Liver (tissue), 8 donors: ENCODE measurements at regions not wholly inside any gene's neighbourhood (a gene's known extent, or its start where the extent isn't known, plus 50 kb on each side); places are given as distances from the start of the nearest gene placed in this dataset.

Source experiments
- DNase-seq: peaks from one replicate; pipeline ENCODE4 v3.0.0-alpha.2; 2017; ENCODE audit warnings: low spot score
- H3K27ac ChIP-seq, 2 donors: one replicate each; pipeline ENCODE4 v1.7.0; 2013; ENCODE audit warnings: inconsistent platforms in 2 of 2, low read length in 2 of 2, control low read depth in 1 of 2, low read depth in 1 of 2, mild to moderate bottlenecking in 1 of 2
- H3K27me3 ChIP-seq, 4 donors: one replicate each; pipeline versions ENCODE4 v1.6.1 to v1.7.0; 2013; ENCODE audit warnings: low read length in 3 of 4, inconsistent platforms in 1 of 4, mild to moderate bottlenecking in 1 of 4, moderate library complexity in 1 of 4; ENCODE audit not compliant: control insufficient read depth in 4 of 4, insufficient read depth in 4 of 4
- H3K36me3 ChIP-seq, 4 donors: one replicate each; pipeline versions ENCODE4 v1.6.1 to v1.7.0; 2013; ENCODE audit warnings: low read length in 3 of 4, mild to moderate bottlenecking in 3 of 4, low read depth in 1 of 4, moderate library complexity in 1 of 4; ENCODE audit not compliant: control insufficient read depth in 4 of 4, insufficient read depth in 3 of 4
- H3K4me1 ChIP-seq, 4 donors: one replicate each; pipeline versions ENCODE4 v1.6.1 to v1.7.0; 2013; ENCODE audit warnings: low read length in 3 of 4, mild to moderate bottlenecking in 3 of 4, moderate library complexity in 1 of 4; ENCODE audit not compliant: control insufficient read depth in 4 of 4, insufficient read depth in 4 of 4
- H3K4me3 ChIP-seq, 3 donors: one replicate each; pipeline versions ENCODE4 v1.6.1 to v1.7.0; 2013; ENCODE audit warnings: low read length in 3 of 3, control low read depth in 1 of 3, low read depth in 1 of 3, mild to moderate bottlenecking in 1 of 3
- H3K9ac ChIP-seq, 2 donors: one replicate each; pipeline ENCODE4 v1.7.0; 2013; ENCODE audit warnings: low read length in 2 of 2, mild to moderate bottlenecking in 2 of 2, moderate library complexity in 2 of 2, control low read depth in 1 of 2, low read depth in 1 of 2
- H3K9me3 ChIP-seq, 4 donors: one replicate each; pipeline versions ENCODE4 v1.6.1 to v1.7.0; 2013; ENCODE audit warnings: low read length in 3 of 4; ENCODE audit not compliant: control insufficient read depth in 4 of 4
- EGR1 ChIP-seq, 2 donors: IDR thresholded peaks; 2 replicates each; pipeline ENCODE4 v1.6.1; 2016 to 2018; ENCODE audit warnings: antibody characterized with exemption in 2 of 2, low read depth in 2 of 2
- FOXA1 ChIP-seq: IDR thresholded peaks from 2 replicates; pipeline ENCODE4 v1.6.1; 2016; ENCODE audit warnings: antibody characterized with exemption
- FOXA2 ChIP-seq: IDR thresholded peaks from 2 replicates; pipeline ENCODE4 v1.6.1; 2016; ENCODE audit warnings: antibody characterized with exemption
- GABPA ChIP-seq, 2 donors: IDR thresholded peaks in 1 of 2; conservative IDR thresholded peaks in 1 of 2; 2 replicates each; pipeline ENCODE4 v1.6.1; 2016; ENCODE audit warnings: antibody characterized with exemption in 2 of 2, mild to moderate bottlenecking in 1 of 2, moderate library complexity in 1 of 2
- HNF4A ChIP-seq, 2 donors: conservative IDR thresholded peaks; 2 replicates each; pipeline ENCODE4 v1.6.1; 2016; ENCODE audit warnings: antibody characterized with exemption in 2 of 2, mild to moderate bottlenecking in 2 of 2
- HNF4G ChIP-seq: IDR thresholded peaks from 2 replicates; pipeline ENCODE4 v1.6.1; 2016; ENCODE audit warnings: antibody characterized with exemption
- JUND ChIP-seq, 2 donors: IDR thresholded peaks; 2 replicates each; pipeline ENCODE4 v1.6.1; 2016; ENCODE audit warnings: antibody characterized with exemption in 2 of 2
- NR2F2 ChIP-seq: IDR thresholded peaks from 2 replicates; pipeline ENCODE4 v1.6.1; 2016; ENCODE audit warnings: antibody characterized with exemption
- RAD21 ChIP-seq, 2 donors: IDR thresholded peaks; 2 replicates each; pipeline ENCODE4 v1.6.1; 2016; ENCODE audit warnings: antibody characterized with exemption in 2 of 2, mild to moderate bottlenecking in 2 of 2
- RXRA ChIP-seq, 2 donors: IDR thresholded peaks; 2 replicates each; pipeline ENCODE4 v1.6.1; 2017 to 2018; ENCODE audit warnings: antibody characterized with exemption in 2 of 2, mild to moderate bottlenecking in 1 of 2
- SP1 ChIP-seq: IDR thresholded peaks from 2 replicates; pipeline ENCODE4 v1.6.1; 2018; ENCODE audit warnings: antibody characterized with exemption, mild to moderate bottlenecking
- TAF1 ChIP-seq: conservative IDR thresholded peaks from 2 replicates; pipeline ENCODE4 v1.6.1; 2016; ENCODE audit warnings: antibody characterized with exemption, mild to moderate bottlenecking
- YY1 ChIP-seq: IDR thresholded peaks from 2 replicates; pipeline ENCODE4 v1.6.1; 2016; ENCODE audit warnings: antibody characterized with exemption, mild to moderate bottlenecking
- WGBS: extraction: QIAGEN DNeasy Blood & Tissue Kit; methylation state at CpG from one replicate; pipeline ENCODE4 v1.1.7; 2013; 5-methylcytosine and 5-hydroxymethylcytosine counted together
- TF ChIP-seq, protein P1 (sequence below): IDR thresholded peaks from 2 replicates; pipeline ENCODE4 v1.6.1; 2016; ENCODE audit warnings: antibody characterized with exemption
- TF ChIP-seq, protein P2 (sequence below): fragments of 150-350 bp; IDR thresholded peaks from 2 replicates; pipeline ENCODE4 v1.5.1; 2017; ENCODE audit warnings: improper control_type of control experiment, low read depth, low read length; ENCODE audit not compliant: missing input control
- TF ChIP-seq, protein P3 (sequence below): IDR thresholded peaks from 2 replicates; pipeline ENCODE4 v1.6.1; 2016; ENCODE audit warnings: antibody characterized with exemption, mild to moderate bottlenecking
- TF ChIP-seq, protein P4 (sequence below): IDR thresholded peaks from 2 replicates; pipeline ENCODE4 v1.6.1; 2016; ENCODE audit warnings: antibody characterized with exemption
- TF ChIP-seq, protein P5 (sequence below): IDR thresholded peaks from 2 replicates; pipeline ENCODE4 v1.6.1; 2016; ENCODE audit warnings: antibody characterized with exemption
- donor health status: healthy.
- donor health status: healthy.
- donor health status: healthy.
- donor health status: healthy.
- donor health status: healthy.

DNA sequence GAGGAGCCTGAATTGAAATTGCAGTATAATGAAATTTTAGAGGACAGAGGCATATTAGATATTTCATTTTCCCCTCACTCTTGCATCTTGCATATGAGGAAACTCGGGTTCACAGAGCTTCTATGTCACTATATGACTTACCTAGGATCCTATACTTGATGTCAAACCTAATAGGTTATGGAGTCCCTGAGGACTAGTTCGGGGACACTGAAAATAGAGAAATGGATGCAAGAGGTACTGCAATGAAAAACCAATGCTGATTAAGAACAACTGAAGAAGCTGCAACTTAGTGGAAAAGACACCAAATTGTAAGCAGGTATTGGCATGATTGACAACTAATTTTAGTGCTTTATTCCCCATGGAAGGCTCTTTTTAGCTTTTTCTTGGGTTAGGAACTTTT is 210.1 kb downstream of the IKZF2 start:
- Histone ChIP-seq H3K27ac (no peak overlapping the region), H3K36me3 (no peaks in the 10 kb centered on the region), H3K4me3 (no peak overlapping the region), H3K9me3 (no peaks in the 10 kb centered on the region), H3K27me3 (no peaks in the 10 kb centered on the region), H3K4me1 (peaks cover 0 to 1% (median 0%) of the 10 kb centered on the region in 4 donors), H3K9ac (no peak overlapping the region)
- TF ChIP-seq HNF4G (no peak), JUND (IDR thresholded peaks at IDR 0.05) (no peak), FOXA2 (no peak), TAF1 (no peak), EGR1 (IDR thresholded peaks at IDR 0.05; ENCODE audit: low read depth in 2 of 2) (no peak), HNF4A (conservative IDR thresholded peaks at IDR 0.05) (no peak), RXRA (IDR thresholded peaks at IDR 0.05) (no peak)
- DNase-seq: no peak
- WGBS: 63% methylated on average over 2 of the region's 2 CpGs

DNA sequence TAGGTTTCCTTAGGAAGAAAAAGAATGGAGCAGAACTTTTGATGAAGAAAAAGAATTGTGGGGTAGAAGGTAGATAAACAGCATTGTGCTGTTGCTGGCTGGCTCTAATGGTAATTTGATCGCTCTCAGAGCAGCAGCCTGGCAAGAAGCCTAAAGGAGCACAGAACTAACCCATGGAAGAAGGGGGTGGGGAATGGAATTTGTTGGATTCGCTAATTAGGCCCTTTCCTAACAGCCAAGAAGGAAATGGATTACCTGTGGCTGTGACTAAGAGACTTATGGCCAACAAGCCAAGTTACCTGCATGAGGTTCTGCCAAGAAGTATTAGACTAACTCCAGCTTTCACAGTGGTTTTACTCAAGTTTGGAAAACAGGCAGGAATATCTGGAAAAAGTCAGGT is 210.6 kb downstream of the IKZF2 start:
- no peak overlapping the region for H3K4me3 ChIP-seq
- H3K27me3 ChIP-seq: no peaks in the 10 kb centered on the region
- no peak for DNase-seq
- no peaks in the 10 kb centered on the region for H3K9me3 ChIP-seq
- H3K27ac ChIP-seq: no peak overlapping the region
- no peak overlapping the region for H3K9ac ChIP-seq
- WGBS: 26% methylated on average over 2 of the region's 2 CpGs
- TF ChIP-seq, protein P1, sequence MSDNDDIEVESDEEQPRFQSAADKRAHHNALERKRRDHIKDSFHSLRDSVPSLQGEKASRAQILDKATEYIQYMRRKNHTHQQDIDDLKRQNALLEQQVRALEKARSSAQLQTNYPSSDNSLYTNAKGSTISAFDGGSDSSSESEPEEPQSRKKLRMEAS: no peak
- TF ChIP-seq FOXA1 (no peak), JUND (IDR thresholded peaks at IDR 0.05) (no peak), EGR1 (IDR thresholded peaks at IDR 0.05; ENCODE audit: low read depth in 2 of 2) (no peak), TAF1 (no peak), HNF4G (no peak), SP1 (no peak), HNF4A (conservative IDR thresholded peaks at IDR 0.05) (no peak), GABPA (IDR thresholded peaks at IDR 0.05 in 1 of 2, conservative IDR thresholded peaks at IDR 0.05 in 1 of 2) (no peak), RAD21 (IDR thresholded peaks at IDR 0.05) (no peak), FOXA2 (no peak), NR2F2 (no peak), YY1 (no peak), RXRA (IDR thresholded peaks at IDR 0.05) (no peak)
- TF ChIP-seq, protein P2, sequence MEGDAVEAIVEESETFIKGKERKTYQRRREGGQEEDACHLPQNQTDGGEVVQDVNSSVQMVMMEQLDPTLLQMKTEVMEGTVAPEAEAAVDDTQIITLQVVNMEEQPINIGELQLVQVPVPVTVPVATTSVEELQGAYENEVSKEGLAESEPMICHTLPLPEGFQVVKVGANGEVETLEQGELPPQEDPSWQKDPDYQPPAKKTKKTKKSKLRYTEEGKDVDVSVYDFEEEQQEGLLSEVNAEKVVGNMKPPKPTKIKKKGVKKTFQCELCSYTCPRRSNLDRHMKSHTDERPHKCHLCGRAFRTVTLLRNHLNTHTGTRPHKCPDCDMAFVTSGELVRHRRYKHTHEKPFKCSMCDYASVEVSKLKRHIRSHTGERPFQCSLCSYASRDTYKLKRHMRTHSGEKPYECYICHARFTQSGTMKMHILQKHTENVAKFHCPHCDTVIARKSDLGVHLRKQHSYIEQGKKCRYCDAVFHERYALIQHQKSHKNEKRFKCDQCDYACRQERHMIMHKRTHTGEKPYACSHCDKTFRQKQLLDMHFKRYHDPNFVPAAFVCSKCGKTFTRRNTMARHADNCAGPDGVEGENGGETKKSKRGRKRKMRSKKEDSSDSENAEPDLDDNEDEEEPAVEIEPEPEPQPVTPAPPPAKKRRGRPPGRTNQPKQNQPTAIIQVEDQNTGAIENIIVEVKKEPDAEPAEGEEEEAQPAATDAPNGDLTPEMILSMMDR: no peak
- TF ChIP-seq, protein P3, sequence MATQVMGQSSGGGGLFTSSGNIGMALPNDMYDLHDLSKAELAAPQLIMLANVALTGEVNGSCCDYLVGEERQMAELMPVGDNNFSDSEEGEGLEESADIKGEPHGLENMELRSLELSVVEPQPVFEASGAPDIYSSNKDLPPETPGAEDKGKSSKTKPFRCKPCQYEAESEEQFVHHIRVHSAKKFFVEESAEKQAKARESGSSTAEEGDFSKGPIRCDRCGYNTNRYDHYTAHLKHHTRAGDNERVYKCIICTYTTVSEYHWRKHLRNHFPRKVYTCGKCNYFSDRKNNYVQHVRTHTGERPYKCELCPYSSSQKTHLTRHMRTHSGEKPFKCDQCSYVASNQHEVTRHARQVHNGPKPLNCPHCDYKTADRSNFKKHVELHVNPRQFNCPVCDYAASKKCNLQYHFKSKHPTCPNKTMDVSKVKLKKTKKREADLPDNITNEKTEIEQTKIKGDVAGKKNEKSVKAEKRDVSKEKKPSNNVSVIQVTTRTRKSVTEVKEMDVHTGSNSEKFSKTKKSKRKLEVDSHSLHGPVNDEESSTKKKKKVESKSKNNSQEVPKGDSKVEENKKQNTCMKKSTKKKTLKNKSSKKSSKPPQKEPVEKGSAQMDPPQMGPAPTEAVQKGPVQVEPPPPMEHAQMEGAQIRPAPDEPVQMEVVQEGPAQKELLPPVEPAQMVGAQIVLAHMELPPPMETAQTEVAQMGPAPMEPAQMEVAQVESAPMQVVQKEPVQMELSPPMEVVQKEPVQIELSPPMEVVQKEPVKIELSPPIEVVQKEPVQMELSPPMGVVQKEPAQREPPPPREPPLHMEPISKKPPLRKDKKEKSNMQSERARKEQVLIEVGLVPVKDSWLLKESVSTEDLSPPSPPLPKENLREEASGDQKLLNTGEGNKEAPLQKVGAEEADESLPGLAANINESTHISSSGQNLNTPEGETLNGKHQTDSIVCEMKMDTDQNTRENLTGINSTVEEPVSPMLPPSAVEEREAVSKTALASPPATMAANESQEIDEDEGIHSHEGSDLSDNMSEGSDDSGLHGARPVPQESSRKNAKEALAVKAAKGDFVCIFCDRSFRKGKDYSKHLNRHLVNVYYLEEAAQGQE: no peak
- TF ChIP-seq, protein P4, sequence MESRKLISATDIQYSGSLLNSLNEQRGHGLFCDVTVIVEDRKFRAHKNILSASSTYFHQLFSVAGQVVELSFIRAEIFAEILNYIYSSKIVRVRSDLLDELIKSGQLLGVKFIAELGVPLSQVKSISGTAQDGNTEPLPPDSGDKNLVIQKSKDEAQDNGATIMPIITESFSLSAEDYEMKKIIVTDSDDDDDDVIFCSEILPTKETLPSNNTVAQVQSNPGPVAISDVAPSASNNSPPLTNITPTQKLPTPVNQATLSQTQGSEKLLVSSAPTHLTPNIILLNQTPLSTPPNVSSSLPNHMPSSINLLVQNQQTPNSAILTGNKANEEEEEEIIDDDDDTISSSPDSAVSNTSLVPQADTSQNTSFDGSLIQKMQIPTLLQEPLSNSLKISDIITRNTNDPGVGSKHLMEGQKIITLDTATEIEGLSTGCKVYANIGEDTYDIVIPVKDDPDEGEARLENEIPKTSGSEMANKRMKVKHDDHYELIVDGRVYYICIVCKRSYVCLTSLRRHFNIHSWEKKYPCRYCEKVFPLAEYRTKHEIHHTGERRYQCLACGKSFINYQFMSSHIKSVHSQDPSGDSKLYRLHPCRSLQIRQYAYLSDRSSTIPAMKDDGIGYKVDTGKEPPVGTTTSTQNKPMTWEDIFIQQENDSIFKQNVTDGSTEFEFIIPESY: no peak
- TF ChIP-seq, protein P5, sequence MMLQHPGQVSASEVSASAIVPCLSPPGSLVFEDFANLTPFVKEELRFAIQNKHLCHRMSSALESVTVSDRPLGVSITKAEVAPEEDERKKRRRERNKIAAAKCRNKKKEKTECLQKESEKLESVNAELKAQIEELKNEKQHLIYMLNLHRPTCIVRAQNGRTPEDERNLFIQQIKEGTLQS: no peak
- H3K36me3 ChIP-seq: no peaks in the 10 kb centered on the region
- peaks cover 0 to 1% (median 0%) of the 10 kb centered on the region in 4 donors for H3K4me1 ChIP-seq
